Stomach (tissue), 4 donors: ENCODE measurements at regions not wholly inside any gene's neighbourhood (a gene's known extent, or its start where the extent isn't known, plus 50 kb on each side); places are given as distances from the start of the nearest gene placed in this dataset.

Experiments
- POLR2A ChIP-seq, 4 donors: fragments of 450-650 bp; IDR thresholded peaks; one replicate each; pipeline ENCODE4 v1.6.1; 2016; ENCODE audit warnings: antibody characterized with exemption in 4 of 4, control low read depth in 2 of 4, mild to moderate bottlenecking in 1 of 4, moderate library complexity in 1 of 4
- POLR2AphosphoS5 ChIP-seq, 3 donors: sonication (generic); formaldehyde crosslinking; IDR thresholded peaks; one replicate each; pipeline ENCODE4 v1.6.1; 2016; ENCODE audit warnings: antibody characterized with exemption in 3 of 3
- TF ChIP-seq, protein P1 (sequence below), 7 experiments: fragments of 450-650 bp in 4 of 7; fragments of 200-600 bp in 3 of 7; sonication (generic) in 3 of 7; IDR thresholded peaks; one replicate each; pipeline ENCODE4 v1.5.1; 2016 to 2019; ENCODE audit warnings: antibody characterized with exemption in 7 of 7, control low read depth in 2 of 7, mild to moderate bottlenecking in 1 of 7

DNA sequence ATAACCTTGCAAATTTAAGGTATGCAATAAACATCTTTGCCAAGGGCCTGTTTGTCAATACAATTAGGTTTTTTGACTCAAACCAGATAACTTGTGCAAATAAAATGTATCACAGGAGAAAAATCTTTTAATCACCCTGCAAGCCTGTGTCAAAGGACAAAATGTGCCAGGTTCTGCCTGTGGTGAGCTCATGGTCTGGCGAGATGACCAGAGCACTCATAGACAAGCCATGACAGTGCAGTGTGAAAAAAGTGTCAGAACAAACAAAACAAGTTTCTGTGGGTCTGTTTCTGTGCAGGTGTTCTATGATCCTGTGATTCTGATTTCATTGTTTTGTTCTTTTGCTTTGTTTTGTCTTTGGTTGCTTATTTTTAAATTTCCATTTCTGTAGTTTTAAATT, 847.2 kb downstream of the VRK1 start:
- TF ChIP-seq POLR2AphosphoS5 (IDR thresholded peaks at IDR 0.05), result no peak
- TF ChIP-seq POLR2A (IDR thresholded peaks at IDR 0.05), result no peak
- TF ChIP-seq, protein P1, sequence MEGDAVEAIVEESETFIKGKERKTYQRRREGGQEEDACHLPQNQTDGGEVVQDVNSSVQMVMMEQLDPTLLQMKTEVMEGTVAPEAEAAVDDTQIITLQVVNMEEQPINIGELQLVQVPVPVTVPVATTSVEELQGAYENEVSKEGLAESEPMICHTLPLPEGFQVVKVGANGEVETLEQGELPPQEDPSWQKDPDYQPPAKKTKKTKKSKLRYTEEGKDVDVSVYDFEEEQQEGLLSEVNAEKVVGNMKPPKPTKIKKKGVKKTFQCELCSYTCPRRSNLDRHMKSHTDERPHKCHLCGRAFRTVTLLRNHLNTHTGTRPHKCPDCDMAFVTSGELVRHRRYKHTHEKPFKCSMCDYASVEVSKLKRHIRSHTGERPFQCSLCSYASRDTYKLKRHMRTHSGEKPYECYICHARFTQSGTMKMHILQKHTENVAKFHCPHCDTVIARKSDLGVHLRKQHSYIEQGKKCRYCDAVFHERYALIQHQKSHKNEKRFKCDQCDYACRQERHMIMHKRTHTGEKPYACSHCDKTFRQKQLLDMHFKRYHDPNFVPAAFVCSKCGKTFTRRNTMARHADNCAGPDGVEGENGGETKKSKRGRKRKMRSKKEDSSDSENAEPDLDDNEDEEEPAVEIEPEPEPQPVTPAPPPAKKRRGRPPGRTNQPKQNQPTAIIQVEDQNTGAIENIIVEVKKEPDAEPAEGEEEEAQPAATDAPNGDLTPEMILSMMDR (IDR thresholded peaks at IDR 0.05), result no peak
